ENCODE measurements at regions not wholly inside any gene's neighbourhood (a gene's known extent, or its start where the extent isn't known, plus 50 kb on each side); places are given as distances from the start of the nearest gene placed in this dataset.

DNA sequence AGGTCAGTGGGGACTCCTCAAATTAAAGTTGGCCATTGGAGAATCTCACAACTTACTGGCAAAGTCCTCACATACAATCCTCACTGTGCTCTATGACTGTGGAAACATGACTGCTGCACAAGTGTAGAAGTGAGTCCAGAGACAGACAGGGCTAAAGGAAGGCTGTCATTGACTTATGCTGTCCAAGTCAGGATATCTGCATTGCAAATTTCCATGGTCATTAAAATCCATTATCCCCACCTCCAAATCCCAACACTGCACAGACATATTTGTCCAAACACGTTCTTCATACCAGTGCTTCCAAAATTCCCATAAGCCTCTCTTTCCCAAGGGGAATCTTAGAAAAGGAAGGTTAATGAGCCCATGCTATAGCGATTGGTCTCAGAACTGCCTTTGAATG lies 396.8 kb upstream of the ANKRD30A start:
- TF ChIP-seq, protein P1, sequence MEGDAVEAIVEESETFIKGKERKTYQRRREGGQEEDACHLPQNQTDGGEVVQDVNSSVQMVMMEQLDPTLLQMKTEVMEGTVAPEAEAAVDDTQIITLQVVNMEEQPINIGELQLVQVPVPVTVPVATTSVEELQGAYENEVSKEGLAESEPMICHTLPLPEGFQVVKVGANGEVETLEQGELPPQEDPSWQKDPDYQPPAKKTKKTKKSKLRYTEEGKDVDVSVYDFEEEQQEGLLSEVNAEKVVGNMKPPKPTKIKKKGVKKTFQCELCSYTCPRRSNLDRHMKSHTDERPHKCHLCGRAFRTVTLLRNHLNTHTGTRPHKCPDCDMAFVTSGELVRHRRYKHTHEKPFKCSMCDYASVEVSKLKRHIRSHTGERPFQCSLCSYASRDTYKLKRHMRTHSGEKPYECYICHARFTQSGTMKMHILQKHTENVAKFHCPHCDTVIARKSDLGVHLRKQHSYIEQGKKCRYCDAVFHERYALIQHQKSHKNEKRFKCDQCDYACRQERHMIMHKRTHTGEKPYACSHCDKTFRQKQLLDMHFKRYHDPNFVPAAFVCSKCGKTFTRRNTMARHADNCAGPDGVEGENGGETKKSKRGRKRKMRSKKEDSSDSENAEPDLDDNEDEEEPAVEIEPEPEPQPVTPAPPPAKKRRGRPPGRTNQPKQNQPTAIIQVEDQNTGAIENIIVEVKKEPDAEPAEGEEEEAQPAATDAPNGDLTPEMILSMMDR (conservative IDR thresholded peaks at IDR 0.05; ENCODE audit: low read length), result no peak
- TF ChIP-seq EZH2phosphoT487 (IDR thresholded peaks at IDR 0.05; ENCODE audit: borderline replicate concordance), result no peak

Data from Loucy (cell line).